ENCODE measurements at regions not wholly inside any gene's neighbourhood (a gene's known extent, or its start where the extent isn't known, plus 50 kb on each side); places are given as distances from the start of the nearest gene placed in this dataset.

DNA sequence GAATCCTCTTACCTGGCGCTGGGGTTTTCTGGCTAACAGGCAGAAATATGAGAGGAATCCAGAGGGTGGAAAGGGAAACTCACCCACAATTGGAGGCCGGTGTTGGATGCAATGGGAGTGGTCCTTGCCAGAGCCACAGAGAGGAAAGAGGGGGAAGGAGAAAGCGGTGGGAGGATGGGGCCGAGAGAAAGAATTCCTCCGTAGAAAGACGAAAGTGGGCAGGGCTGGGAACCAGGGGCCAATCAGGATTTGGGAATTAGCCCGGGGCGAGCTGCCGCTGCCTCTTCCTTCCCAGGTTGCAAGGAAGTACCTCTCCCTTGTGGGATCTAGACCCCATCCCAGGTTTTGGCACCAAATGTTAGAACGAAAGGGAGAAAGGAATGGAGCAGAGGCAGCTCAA is 83.1 kb upstream of the SPIN4 start:
- H3K27me3 ChIP-seq (ENCODE audit: control insufficient read depth in 4 of 4, insufficient read depth in 4 of 4, low read length in 3 of 4): no peaks in the 10 kb centered on the region

DNA sequence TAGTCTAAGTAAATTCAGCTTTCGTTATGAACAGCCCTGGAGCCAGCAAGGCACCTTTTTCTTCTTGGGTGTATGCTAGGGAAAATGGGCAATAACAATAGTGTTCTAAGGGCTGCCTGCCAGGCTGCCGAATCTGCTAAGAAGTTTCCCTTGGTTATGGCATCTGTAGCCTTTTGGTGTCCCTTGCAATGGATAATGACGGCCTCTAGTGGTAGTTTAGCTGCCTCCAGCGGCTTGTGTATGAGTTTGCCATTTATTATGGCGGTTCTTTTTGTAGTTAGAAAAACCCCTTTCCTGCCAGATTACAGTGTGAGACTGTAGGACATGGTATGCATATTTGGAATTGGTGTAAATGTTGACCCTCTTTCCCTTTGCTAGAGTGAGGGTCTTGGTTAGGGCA is 78.9 kb upstream of the SPIN4 start:
- no peak for TF ChIP-seq TAF1 (conservative IDR thresholded peaks at IDR 0.05)
- TF ChIP-seq JUND (IDR thresholded peaks at IDR 0.05): no peak
- no peak for TF ChIP-seq RXRA (IDR thresholded peaks at IDR 0.05)
- TF ChIP-seq, protein P1, sequence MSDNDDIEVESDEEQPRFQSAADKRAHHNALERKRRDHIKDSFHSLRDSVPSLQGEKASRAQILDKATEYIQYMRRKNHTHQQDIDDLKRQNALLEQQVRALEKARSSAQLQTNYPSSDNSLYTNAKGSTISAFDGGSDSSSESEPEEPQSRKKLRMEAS (IDR thresholded peaks at IDR 0.05): no peak
- TF ChIP-seq FOXA2 (IDR thresholded peaks at IDR 0.05): no peak
- H3K36me3 ChIP-seq (ENCODE audit: control insufficient read depth in 4 of 4, insufficient read depth in 3 of 4, low read depth in 1 of 4, low read length in 3 of 4): peaks cover 0 to 3% (median under 1%) of the 10 kb centered on the region in 4 donors
- 96% methylated on average over 5 of the region's 5 CpGs for WGBS
- H3K4me3 ChIP-seq (ENCODE audit: low read depth in 1 of 3, low read length in 3 of 3): no peak overlapping the region
- no peak overlapping the region for H3K27ac ChIP-seq (ENCODE audit: low read depth in 1 of 2, low read length in 2 of 2)
- H3K9me3 ChIP-seq (ENCODE audit: control insufficient read depth in 4 of 4, low read length in 3 of 4): no peaks in the 10 kb centered on the region
- H3K4me1 ChIP-seq (ENCODE audit: control insufficient read depth in 4 of 4, insufficient read depth in 4 of 4, low read length in 3 of 4): no peaks in the 10 kb centered on the region
- H3K9ac ChIP-seq (ENCODE audit: low read depth in 1 of 2, low read length in 2 of 2): no peak overlapping the region
- DNase-seq (ENCODE audit: low spot score): no peak
- no peaks in the 10 kb centered on the region for H3K27me3 ChIP-seq (ENCODE audit: control insufficient read depth in 4 of 4, insufficient read depth in 4 of 4, low read length in 3 of 4)

More for the DNA sequence above, 83.1 kb upstream of the SPIN4 start:
- H3K36me3 ChIP-seq (ENCODE audit: control insufficient read depth in 4 of 4, insufficient read depth in 3 of 4, low read depth in 1 of 4, low read length in 3 of 4): peaks cover 0 to 3% (median 0%) of the 10 kb centered on the region in 4 donors
- H3K4me3 ChIP-seq (ENCODE audit: low read depth in 1 of 3, low read length in 3 of 3): no peak overlapping the region
- 95% methylated on average over 10 of the region's 10 CpGs for WGBS
- no peak overlapping the region for H3K9ac ChIP-seq (ENCODE audit: low read depth in 1 of 2, low read length in 2 of 2)
- no peak for DNase-seq (ENCODE audit: low spot score)
- no peaks in the 10 kb centered on the region for H3K9me3 ChIP-seq (ENCODE audit: control insufficient read depth in 4 of 4, low read length in 3 of 4)
- TF ChIP-seq YY1 (IDR thresholded peaks at IDR 0.05): no peak
- no peak for TF ChIP-seq HNF4G (IDR thresholded peaks at IDR 0.05)
- TF ChIP-seq HNF4A (conservative IDR thresholded peaks at IDR 0.05): no peak
- TF ChIP-seq JUND (IDR thresholded peaks at IDR 0.05): no peak
- no peak for TF ChIP-seq EGR1 (IDR thresholded peaks at IDR 0.05; ENCODE audit: low read depth in 2 of 2)
- TF ChIP-seq, protein P2, sequence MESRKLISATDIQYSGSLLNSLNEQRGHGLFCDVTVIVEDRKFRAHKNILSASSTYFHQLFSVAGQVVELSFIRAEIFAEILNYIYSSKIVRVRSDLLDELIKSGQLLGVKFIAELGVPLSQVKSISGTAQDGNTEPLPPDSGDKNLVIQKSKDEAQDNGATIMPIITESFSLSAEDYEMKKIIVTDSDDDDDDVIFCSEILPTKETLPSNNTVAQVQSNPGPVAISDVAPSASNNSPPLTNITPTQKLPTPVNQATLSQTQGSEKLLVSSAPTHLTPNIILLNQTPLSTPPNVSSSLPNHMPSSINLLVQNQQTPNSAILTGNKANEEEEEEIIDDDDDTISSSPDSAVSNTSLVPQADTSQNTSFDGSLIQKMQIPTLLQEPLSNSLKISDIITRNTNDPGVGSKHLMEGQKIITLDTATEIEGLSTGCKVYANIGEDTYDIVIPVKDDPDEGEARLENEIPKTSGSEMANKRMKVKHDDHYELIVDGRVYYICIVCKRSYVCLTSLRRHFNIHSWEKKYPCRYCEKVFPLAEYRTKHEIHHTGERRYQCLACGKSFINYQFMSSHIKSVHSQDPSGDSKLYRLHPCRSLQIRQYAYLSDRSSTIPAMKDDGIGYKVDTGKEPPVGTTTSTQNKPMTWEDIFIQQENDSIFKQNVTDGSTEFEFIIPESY (IDR thresholded peaks at IDR 0.05): no peak
- no peak for TF ChIP-seq NR2F2 (IDR thresholded peaks at IDR 0.05)
- H3K4me1 ChIP-seq (ENCODE audit: control insufficient read depth in 4 of 4, insufficient read depth in 4 of 4, low read length in 3 of 4): no peaks in the 10 kb centered on the region
- no peak overlapping the region for H3K27ac ChIP-seq (ENCODE audit: low read depth in 1 of 2, low read length in 2 of 2)

DNA sequence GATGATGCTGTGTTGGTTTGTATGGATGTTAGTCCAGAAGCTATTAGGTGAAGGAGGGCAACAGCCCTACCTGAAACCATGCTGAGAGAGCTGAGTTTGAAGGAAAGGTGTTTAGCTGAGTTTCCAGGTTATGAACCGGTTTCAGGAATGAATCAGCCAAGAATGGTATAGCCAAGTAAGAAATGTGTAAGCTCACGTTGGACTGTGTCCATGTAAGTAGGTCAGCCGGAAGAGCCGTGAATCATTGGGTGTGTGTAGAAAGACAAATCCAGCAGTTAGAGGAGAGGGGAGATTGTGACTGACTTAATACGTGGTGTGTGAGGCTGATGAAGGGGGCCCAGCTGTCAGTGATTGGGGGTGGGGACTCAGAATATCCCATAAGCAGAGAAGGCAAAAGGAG is 77.2 kb upstream of the SPIN4 start:
- H3K4me3 ChIP-seq (ENCODE audit: low read depth in 1 of 3, low read length in 3 of 3): no peak overlapping the region
- TF ChIP-seq TAF1 (conservative IDR thresholded peaks at IDR 0.05) (no peak), FOXA1 (IDR thresholded peaks at IDR 0.05) (no peak), RXRA (IDR thresholded peaks at IDR 0.05) (no peak), HNF4G (IDR thresholded peaks at IDR 0.05) (no peak), FOXA2 (IDR thresholded peaks at IDR 0.05) (no peak), JUND (IDR thresholded peaks at IDR 0.05) (no peak), NR2F2 (IDR thresholded peaks at IDR 0.05) (no peak), YY1 (IDR thresholded peaks at IDR 0.05) (no peak), HNF4A (conservative IDR thresholded peaks at IDR 0.05) (no peak), RAD21 (IDR thresholded peaks at IDR 0.05) (no peak)
- TF ChIP-seq, protein P1 (IDR thresholded peaks at IDR 0.05): no peak
- no peak overlapping the region for H3K9ac ChIP-seq (ENCODE audit: low read depth in 1 of 2, low read length in 2 of 2)
- no peak overlapping the region for H3K27ac ChIP-seq (ENCODE audit: low read depth in 1 of 2, low read length in 2 of 2)
- H3K27me3 ChIP-seq (ENCODE audit: control insufficient read depth in 4 of 4, insufficient read depth in 4 of 4, low read length in 3 of 4): no peaks in the 10 kb centered on the region
- DNase-seq (ENCODE audit: low spot score): no peak
- no peaks in the 10 kb centered on the region for H3K9me3 ChIP-seq (ENCODE audit: control insufficient read depth in 4 of 4, low read length in 3 of 4)
- H3K4me1 ChIP-seq (ENCODE audit: control insufficient read depth in 4 of 4, insufficient read depth in 4 of 4, low read length in 3 of 4): no peaks in the 10 kb centered on the region
- WGBS: 100% methylated on average over 5 of the region's 5 CpGs
- peaks cover 0 to 5% (median under 1%) of the 10 kb centered on the region in 4 donors for H3K36me3 ChIP-seq (ENCODE audit: control insufficient read depth in 4 of 4, insufficient read depth in 3 of 4, low read depth in 1 of 4, low read length in 3 of 4)

Measured in liver (tissue), 7 donors.